ENCODE measurements at regions not wholly inside any gene's neighbourhood (a gene's known extent, or its start where the extent isn't known, plus 50 kb on each side); places are given as distances from the start of the nearest gene placed in this dataset.

GRCh38 chr12:93094988-93095737 is 166.1 kb upstream of the EEA1 start:
- TF ChIP-seq EZH2 (IDR thresholded peaks at IDR 0.05; ENCODE audit: low read length, unreplicated experiment) (no peak), CTCF (conservative IDR thresholded peaks at IDR 0.05; ENCODE audit: low read depth, low read length) (no peak), EZH2phosphoT487 (IDR thresholded peaks at IDR 0.05; ENCODE audit: borderline replicate concordance, low read length) (no peak)

Measured in PC-3 (cell line).